H1 (cell line): ENCODE measurements at regions not wholly inside any gene's neighbourhood (a gene's known extent, or its start where the extent isn't known, plus 50 kb on each side); places are given as distances from the start of the nearest gene placed in this dataset.

Source experiments
- CTCF ChIA-PET: fragments of 300-600 bp; sonication (Branson Sonifier 250); formaldehyde crosslinking; loops from one replicate; lab custom pipeline; 2021; ENCODE audit not compliant: partially characterized antibody; lab: Charles Lee
- POLR2A ChIA-PET: fragments of 300-600 bp; sonication (Branson Sonifier 250); formaldehyde crosslinking; loops from one replicate; lab custom pipeline; 2021; ENCODE audit warnings: inconsistent platforms; ENCODE audit not compliant: partially characterized antibody; lab: Charles Lee
- DNase-seq, 2 experiments: peaks; one replicate each; pipeline versions ENCODE4 v3.0.0 to v3.0.0-alpha.2; 2010 to 2022; ENCODE audit warnings: low spot score in 2 of 2, low read depth in 1 of 2, mixed read lengths in 1 of 2
- FAIRE-seq: peaks from 2 replicates; lab custom pipeline; 2011; peaks lifted over from hg19 to GRCh38; lab: Jason Lieb, UNC
- H2AFZ ChIP-seq: 2 replicates; pipeline ENCODE4 v1.8.1; 2012; ENCODE audit warnings: low read length, inconsistent platforms
- H2AK5ac ChIP-seq: 2 replicates; pipeline ENCODE4 v1.6.1; 2013; ENCODE audit warnings: low read depth, low read length
- H2BK120ac ChIP-seq: replicated peaks from 2 replicates; pipeline ENCODE3; 2013; ENCODE audit warnings: low read depth, low read length, inconsistent platforms
- H2BK12ac ChIP-seq: 2 replicates; pipeline ENCODE4 v1.6.1; 2013; ENCODE audit warnings: low read depth, low read length
- H2BK15ac ChIP-seq: 2 replicates; pipeline ENCODE4 v1.6.1; 2013; ENCODE audit warnings: low read length
- H2BK20ac ChIP-seq: 2 replicates; pipeline ENCODE4 v1.6.1; 2013; ENCODE audit warnings: low read length
- H2BK5ac ChIP-seq: 2 replicates; pipeline ENCODE4 v1.6.1; 2013; ENCODE audit warnings: low read depth, low read length
- H3K14ac ChIP-seq: 2 replicates; pipeline ENCODE4 v1.6.1; 2013; ENCODE audit warnings: inconsistent platforms; ENCODE audit not compliant: insufficient read length
- H3K18ac ChIP-seq: 2 replicates; pipeline ENCODE4 v1.6.1; 2013; ENCODE audit warnings: low read length; ENCODE audit errors: extremely low read depth
- H3K23ac ChIP-seq: 2 replicates; pipeline ENCODE4 v1.6.1; 2013; ENCODE audit warnings: inconsistent platforms; ENCODE audit not compliant: insufficient read length
- H3K23me2 ChIP-seq: 2 replicates; pipeline ENCODE4 v1.6.1; 2013; ENCODE audit warnings: low read depth, low read length
- H3K27ac ChIP-seq: 2 replicates; pipeline ENCODE4 v1.6.1; 2011; ENCODE audit warnings: low read depth, low read length, inconsistent platforms
- H3K27me3 ChIP-seq, 4 experiments: replicated peaks in 1 of 4; 1 replicate in 1 of 4; 2 replicates in 3 of 4; pipeline versions ENCODE4 v1.6.1 to v1.8.1; 2011 to 2013; ENCODE audit warnings: low read length in 3 of 4, mild to moderate bottlenecking in 3 of 4, inconsistent platforms in 2 of 4, mixed read lengths in 2 of 4, moderate library complexity in 1 of 4; ENCODE audit not compliant: control insufficient read depth in 3 of 4, insufficient read depth in 3 of 4; ENCODE audit errors: extremely low read depth in 1 of 4
- H3K36me3 ChIP-seq, 4 experiments: 2 replicates each; pipeline versions ENCODE4 v1.6.1 to v1.8.1; 2011 to 2013; ENCODE audit warnings: mild to moderate bottlenecking in 4 of 4, low read length in 3 of 4, moderate library complexity in 2 of 4, control low read depth in 1 of 4, inconsistent platforms in 1 of 4; ENCODE audit not compliant: insufficient read depth in 4 of 4, control insufficient read depth in 2 of 4
- H3K4ac ChIP-seq: replicated peaks from 2 replicates; pipeline ENCODE3; 2013; ENCODE audit warnings: low read length, low read depth, mixed read lengths, inconsistent platforms; ENCODE audit not compliant: insufficient read length
- H3K4me1 ChIP-seq, 4 experiments: replicated peaks in 1 of 4; 1 replicate in 1 of 4; 2 replicates in 3 of 4; pipeline versions ENCODE4 v1.6.1 to v1.8.1; 2011 to 2013; ENCODE audit warnings: low read length in 3 of 4, inconsistent platforms in 2 of 4, mixed read lengths in 1 of 4; ENCODE audit not compliant: insufficient read depth in 4 of 4, control insufficient read depth in 3 of 4
- H3K4me2 ChIP-seq, 2 experiments: 2 replicates each; pipeline versions ENCODE4 v1.6.1 to v1.8.1; 2011 to 2013; ENCODE audit warnings: low read depth in 2 of 2, low read length in 2 of 2, control low read depth in 1 of 2, inconsistent platforms in 1 of 2, mild to moderate bottlenecking in 1 of 2; ENCODE audit not compliant: insufficient read depth in 1 of 2
- H3K4me3 ChIP-seq, 4 experiments: fragments of 200-600, 300-600 bp in 1 of 4; sonication (generic), shearing (Covaris generic), sonication (Bioruptor Twin) in 1 of 4; 2 replicates each; pipeline versions ENCODE4 v1.5.1 to v1.8.1; 2011 to 2016; ENCODE audit warnings: low read length in 4 of 4, low read depth in 3 of 4, control low read depth in 2 of 4, inconsistent platforms in 2 of 4, mild to moderate bottlenecking in 2 of 4, mixed read lengths in 1 of 4, moderate library complexity in 1 of 4; ENCODE audit not compliant: insufficient read depth in 2 of 4; ENCODE audit errors: extremely low read depth in 1 of 4
- H3K56ac ChIP-seq: replicated peaks from 2 replicates; pipeline ENCODE3; 2013; ENCODE audit warnings: low read depth, mild to moderate bottlenecking, mixed read lengths, low read length, inconsistent platforms; ENCODE audit not compliant: insufficient read length
- H3K79me1 ChIP-seq: 2 replicates; pipeline ENCODE4 v1.6.1; 2013; ENCODE audit warnings: low read depth, low read length, control low read depth
- H3K79me2 ChIP-seq, 2 experiments: 2 replicates each; pipeline versions ENCODE4 v1.6.1 to v1.8.1; 2012 to 2013; ENCODE audit warnings: low read length in 2 of 2, mild to moderate bottlenecking in 2 of 2, inconsistent platforms in 1 of 2; ENCODE audit not compliant: insufficient read depth in 2 of 2, control insufficient read depth in 1 of 2
- H3K9ac ChIP-seq, 4 experiments: replicated peaks in 1 of 4; 1 replicate in 1 of 4; 2 replicates in 3 of 4; pipeline versions ENCODE4 v1.6.1 to v1.8.1; 2011 to 2013; ENCODE audit warnings: low read depth in 3 of 4, low read length in 3 of 4, control low read depth in 2 of 4, mild to moderate bottlenecking in 2 of 4, moderate library complexity in 2 of 4, inconsistent platforms in 1 of 4; ENCODE audit errors: extremely low read depth in 1 of 4
- H3K9me3 ChIP-seq, 2 experiments: 2 replicates each; pipeline versions ENCODE4 v1.6.1 to v1.8.1; 2012 to 2013; ENCODE audit warnings: mild to moderate bottlenecking in 2 of 2, moderate library complexity in 2 of 2, control low read depth in 1 of 2, inconsistent platforms in 1 of 2, low read depth in 1 of 2, low read length in 1 of 2, mixed read lengths in 1 of 2; ENCODE audit not compliant: insufficient read depth in 2 of 2
- H4K20me1 ChIP-seq, 2 experiments: replicated peaks in 1 of 2; 2 replicates each; pipeline versions ENCODE3 to v1.8.1; 2011 to 2013; ENCODE audit warnings: inconsistent platforms in 2 of 2, low read length in 2 of 2, mild to moderate bottlenecking in 1 of 2; ENCODE audit not compliant: insufficient read depth in 2 of 2, control insufficient read depth in 1 of 2
- H4K5ac ChIP-seq: 2 replicates; pipeline ENCODE4 v1.6.1; 2013; ENCODE audit warnings: low read length, low read depth, mixed read lengths, inconsistent platforms; ENCODE audit not compliant: insufficient read length
- H4K8ac ChIP-seq: 2 replicates; pipeline ENCODE4 v1.8.0; 2013; ENCODE audit warnings: mild to moderate bottlenecking, moderate library complexity, low read length, inconsistent platforms; ENCODE audit not compliant: insufficient read depth; ENCODE audit errors: extremely low read depth
- H4K91ac ChIP-seq: replicated peaks from 2 replicates; pipeline ENCODE3; 2013; ENCODE audit warnings: low read length, mixed read lengths, inconsistent platforms; ENCODE audit not compliant: insufficient read length
- CBX5 ChIP-seq: fragments of 300-800, 300-1000 bp; sonication (generic); IDR thresholded peaks from 2 replicates; pipeline ENCODE4 v1.7.1; 2016; ENCODE audit warnings: antibody characterized with exemption, low read length, low read depth
- CTCF ChIP-seq, 3 experiments: IDR thresholded peaks; 1 replicate in 2 of 3; 2 replicates in 1 of 3; pipeline versions ENCODE4 v1.5.1 to v1.6.1; 2011; ENCODE audit warnings: low read length in 3 of 3, mild to moderate bottlenecking in 3 of 3, inconsistent platforms in 2 of 3, low read depth in 1 of 3, moderate library complexity in 1 of 3; ENCODE audit not compliant: insufficient read depth in 1 of 3; ENCODE audit errors: control extremely low read depth in 1 of 3
- POLR2AphosphoS5 ChIP-seq: IDR thresholded peaks from 2 replicates; pipeline ENCODE4 v1.6.1; 2011; ENCODE audit warnings: low read depth, low read length
- RAD21 ChIP-seq, 2 experiments: IDR thresholded peaks in 1 of 2; conservative IDR thresholded peaks in 1 of 2; 2 replicates each; pipeline ENCODE4 v1.6.1; 2011; ENCODE audit warnings: low read depth in 2 of 2, low read length in 2 of 2, improper control_type of control experiment in 1 of 2, inconsistent platforms in 1 of 2, mild to moderate bottlenecking in 1 of 2, moderate library complexity in 1 of 2
- whole genome bisulfite sequencing, 2 experiments: shearing (Covaris generic) in 1 of 2; methylation state at CpG; one replicate each; pipeline versions ENCODE4 v1.1.6 to v1.1.7; 2013 to 2015; ENCODE audit warnings: low lambda C conversion rate in 2 of 2, mixed read lengths in 2 of 2, inconsistent platforms in 1 of 2, low coverage in 1 of 2, missing lambda C conversion rate in 1 of 2; ENCODE audit not compliant: insufficient replicate concordance in 2 of 2, insufficient coverage in 1 of 2, insufficient read length in 1 of 2; ENCODE audit errors: extremely low coverage in 1 of 2, missing lambda C conversion rate in 1 of 2; 5-methylcytosine and 5-hydroxymethylcytosine counted together

- no peak overlapping the region for H4K5ac ChIP-seq
- no peaks in the 10 kb centered on the region for H3K4me1 ChIP-seq
- no peak overlapping the region for H2AFZ ChIP-seq
- no peak overlapping the region for H2AK5ac ChIP-seq
- H4K91ac ChIP-seq: no peak overlapping the region
- no peak overlapping the region for H3K14ac ChIP-seq
- no peak overlapping the region for H3K18ac ChIP-seq
- no peak for FAIRE-seq
- no peak overlapping the region for H3K4me3 ChIP-seq
- H3K36me3 ChIP-seq: no peaks in the 10 kb centered on the region
- H2BK12ac ChIP-seq: no peak overlapping the region
- H3K23me2 ChIP-seq: no peaks in the 10 kb centered on the region
- 89% methylated on average over 1 of the region's 2 CpGs; no CpG with 5 or more reads in 1 of the 2 experiments for WGBS, 2 experiments
- no peak for TF ChIP-seq CBX5
- TF ChIP-seq RAD21 (IDR thresholded peaks at IDR 0.05 in 1 of 2, conservative IDR thresholded peaks at IDR 0.05 in 1 of 2; ENCODE audit: low read depth in 2 of 2, low read length in 2 of 2): peak; percentile 15 to 21; a peak in 3 of 4 replicates
- peak in 1 of 3 experiments; percentile 8; a peak in 2 of 4 replicates for TF ChIP-seq CTCF (IDR thresholded peaks at IDR 0.05; ENCODE audit: control extremely low read depth in 1 of 3, insufficient read depth in 1 of 3, low read depth in 1 of 3, low read length in 3 of 3)
- no peak for TF ChIP-seq POLR2AphosphoS5
- TF ChIP-seq, all 59 proteins: peak for 2
- Histone ChIP-seq H4K20me1 (no peaks in the 10 kb centered on the region), H3K9ac (no peak overlapping the region), H3K4ac (no peak overlapping the region), H2BK15ac (no peak overlapping the region), H4K8ac (no peak overlapping the region), H3K79me1 (no peaks in the 10 kb centered on the region), H2BK120ac (no peak overlapping the region), H3K23ac (no peak overlapping the region), H3K4me2 (no peak overlapping the region), H3K9me3 (no peaks in the 10 kb centered on the region), H3K27ac (no peak overlapping the region), H2BK5ac (no peak overlapping the region), H3K79me2 (no peaks in the 10 kb centered on the region), H3K27me3 (no peaks in the 10 kb centered on the region), H3K56ac (no peak overlapping the region), H2BK20ac (no peak overlapping the region)
- no peak for DNase-seq
- POLR2A ChIA-PET: no interaction called here
- CTCF ChIA-PET: no interaction called here
Observed at GRCh38 chrX:88202149-88202548, 544.9 kb upstream of the CPXCR1 start.
